SJCRH30 (cell line): ENCODE measurements at regions not wholly inside any gene's neighbourhood (a gene's known extent, or its start where the extent isn't known, plus 50 kb on each side); places are given as distances from the start of the nearest gene placed in this dataset.
"Not testable (repeated sequence)": the region's sequence is repeated elsewhere in the genome, so short reads cannot be mapped to it uniquely, and the experiment has no call there.

Experiments used
- DNase-seq, 2 experiments: peaks; one replicate each; pipeline ENCODE4 v3.0.0-alpha.2; 2015 to 2020
- H3K27ac ChIP-seq: fragments of 250-450 bp; sonication (Bioruptor Pico); 2 replicates; pipeline ENCODE4 v1.5.1; 2020; ENCODE audit warnings: mild to moderate bottlenecking, moderate library complexity
- H3K27me3 ChIP-seq: fragments of 250-450 bp; sonication (Bioruptor Pico); 2 replicates; pipeline ENCODE4 v1.5.1; 2020; ENCODE audit warnings: mild to moderate bottlenecking, moderate library complexity
- H3K36me3 ChIP-seq: fragments of 250-450 bp; sonication (Bioruptor Pico); 2 replicates; pipeline ENCODE4 v1.5.1; 2020; ENCODE audit warnings: mild to moderate bottlenecking, moderate library complexity
- H3K4me1 ChIP-seq: fragments of 250-450 bp; sonication (Bioruptor Pico); 2 replicates; pipeline ENCODE4 v1.5.1; 2020; ENCODE audit warnings: mild to moderate bottlenecking, moderate library complexity
- H3K4me3 ChIP-seq: fragments of 250-450 bp; sonication (Bioruptor Pico); 2 replicates; pipeline ENCODE4 v1.5.1; 2020; ENCODE audit warnings: mild to moderate bottlenecking, moderate library complexity
- H3K9me3 ChIP-seq: fragments of 250-450 bp; sonication (Bioruptor Pico); replicated peaks from 2 replicates; pipeline ENCODE4 v1.5.1; 2020; ENCODE audit warnings: mild to moderate bottlenecking, moderate library complexity

- no peak for DNase-seq
- H3K27me3 ChIP-seq: no peaks in the 10 kb centered on the region
- H3K4me3 ChIP-seq: no peak overlapping the region
- no peaks in the 10 kb centered on the region for H3K9me3 ChIP-seq
- no peaks in the 10 kb centered on the region for H3K4me1 ChIP-seq
- H3K36me3 ChIP-seq: no peaks in the 10 kb centered on the region
- H3K27ac ChIP-seq: no peak overlapping the region
Observed at GRCh38 chr10:131363416-131363815, 51.9 kb upstream of the TCERG1L start.

GRCh38 chr10:131371571-131371970 is 60.0 kb upstream of the TCERG1L start:
- no peaks in the 10 kb centered on the region for H3K9me3 ChIP-seq
- no peaks in the 10 kb centered on the region for H3K4me1 ChIP-seq
- H3K27ac ChIP-seq: no peak overlapping the region
- no peak for DNase-seq
- no peaks in the 10 kb centered on the region for H3K36me3 ChIP-seq
- H3K27me3 ChIP-seq: no peaks in the 10 kb centered on the region
- H3K4me3 ChIP-seq: no peak overlapping the region

GRCh38 chr10:131381576-131381975 is 70.1 kb upstream of the TCERG1L start:
- Histone ChIP-seq H3K4me3 (no peak overlapping the region), H3K36me3 (no peaks in the 10 kb centered on the region), H3K27me3 (no peaks in the 10 kb centered on the region), H3K27ac (no peak overlapping the region), H3K4me1 (no peaks in the 10 kb centered on the region), H3K9me3 (no peaks in the 10 kb centered on the region)
- no peak for DNase-seq

GRCh38 chr10:131385161-131385872 is 73.8 kb upstream of the TCERG1L start:
- not testable (repeated sequence) for H3K4me3 ChIP-seq, H3K36me3 ChIP-seq, H3K9me3 ChIP-seq, H3K27ac ChIP-seq, DNase-seq, H3K27me3 ChIP-seq, H3K4me1 ChIP-seq

GRCh38 chr10:131387018-131387529 is 75.6 kb upstream of the TCERG1L start:
- H3K9me3 ChIP-seq: no peaks in the 10 kb centered on the region
- no peaks in the 10 kb centered on the region for H3K27me3 ChIP-seq
- no peaks in the 10 kb centered on the region for H3K4me1 ChIP-seq
- no peak for DNase-seq
- no peak overlapping the region for H3K27ac ChIP-seq
- H3K36me3 ChIP-seq: no peaks in the 10 kb centered on the region
- H3K4me3 ChIP-seq: no peak overlapping the region

- Histone ChIP-seq H3K9me3 (no peaks in the 10 kb centered on the region), H3K4me1 (no peaks in the 10 kb centered on the region), H3K27ac (no peak overlapping the region), H3K4me3 (no peak overlapping the region), H3K27me3 (no peaks in the 10 kb centered on the region), H3K36me3 (no peaks in the 10 kb centered on the region)
- no peak for DNase-seq
Observed at GRCh38 chr10:131391936-131392335, 80.4 kb upstream of the TCERG1L start.

GRCh38 chr10:131396121-131397050 is 84.9 kb upstream of the TCERG1L start:
- no peaks in the 10 kb centered on the region for H3K4me1 ChIP-seq
- H3K4me3 ChIP-seq: no peak overlapping the region
- no peaks in the 10 kb centered on the region for H3K9me3 ChIP-seq
- H3K36me3 ChIP-seq: no peaks in the 10 kb centered on the region
- H3K27ac ChIP-seq: no peak overlapping the region
- no peaks in the 10 kb centered on the region for H3K27me3 ChIP-seq
- no peak for DNase-seq

- Histone ChIP-seq H3K27ac (no peak overlapping the region), H3K36me3 (no peaks in the 10 kb centered on the region), H3K4me3 (no peak overlapping the region), H3K27me3 (no peaks in the 10 kb centered on the region), H3K4me1 (no peaks in the 10 kb centered on the region), H3K9me3 (no peaks in the 10 kb centered on the region)
- DNase-seq: no peak
Observed at GRCh38 chr10:131398166-131398565, 86.6 kb upstream of the TCERG1L start.

GRCh38 chr10:131399981-131400380 is 88.5 kb upstream of the TCERG1L start:
- no peak overlapping the region for H3K27ac ChIP-seq
- H3K36me3 ChIP-seq: no peaks in the 10 kb centered on the region
- H3K4me1 ChIP-seq: no peaks in the 10 kb centered on the region
- no peaks in the 10 kb centered on the region for H3K27me3 ChIP-seq
- H3K9me3 ChIP-seq: no peaks in the 10 kb centered on the region
- no peak overlapping the region for H3K4me3 ChIP-seq
- no peak for DNase-seq

GRCh38 chr10:131400513-131400912 is 89.0 kb upstream of the TCERG1L start:
- no peaks in the 10 kb centered on the region for H3K4me1 ChIP-seq
- no peaks in the 10 kb centered on the region for H3K9me3 ChIP-seq
- H3K4me3 ChIP-seq: no peak overlapping the region
- no peaks in the 10 kb centered on the region for H3K36me3 ChIP-seq
- DNase-seq: no peak
- H3K27me3 ChIP-seq: no peaks in the 10 kb centered on the region
- H3K27ac ChIP-seq: no peak overlapping the region

- H3K27ac ChIP-seq: no peak overlapping the region
- no peaks in the 10 kb centered on the region for H3K4me1 ChIP-seq
- no peak overlapping the region for H3K4me3 ChIP-seq
- no peaks in the 10 kb centered on the region for H3K9me3 ChIP-seq
- H3K36me3 ChIP-seq: no peaks in the 10 kb centered on the region
- DNase-seq: no peak
- no peaks in the 10 kb centered on the region for H3K27me3 ChIP-seq
Observed at GRCh38 chr10:131402771-131403650, 91.5 kb upstream of the TCERG1L start.

GRCh38 chr10:131403936-131404335 is 92.4 kb upstream of the TCERG1L start:
- no peak for DNase-seq
- Histone ChIP-seq H3K27ac (no peak overlapping the region), H3K4me3 (no peak overlapping the region), H3K27me3 (no peaks in the 10 kb centered on the region), H3K36me3 (no peaks in the 10 kb centered on the region), H3K9me3 (no peaks in the 10 kb centered on the region), H3K4me1 (no peaks in the 10 kb centered on the region)

GRCh38 chr10:131404886-131405285 is 93.4 kb upstream of the TCERG1L start:
- H3K27me3 ChIP-seq: no peaks in the 10 kb centered on the region
- no peak for DNase-seq
- no peaks in the 10 kb centered on the region for H3K36me3 ChIP-seq
- no peak overlapping the region for H3K4me3 ChIP-seq
- no peak overlapping the region for H3K27ac ChIP-seq
- H3K9me3 ChIP-seq: no peaks in the 10 kb centered on the region
- no peaks in the 10 kb centered on the region for H3K4me1 ChIP-seq

GRCh38 chr10:131406676-131407392 is 95.3 kb upstream of the TCERG1L start:
- no peaks in the 10 kb centered on the region for H3K27me3 ChIP-seq

More at GRCh38 chr10:131406676-131407392, 95.3 kb upstream of the TCERG1L start:
- Histone ChIP-seq H3K36me3 (no peaks in the 10 kb centered on the region), H3K9me3 (no peaks in the 10 kb centered on the region), H3K4me1 (no peaks in the 10 kb centered on the region), H3K4me3 (no peak overlapping the region), H3K27ac (no peak overlapping the region)
- no peak for DNase-seq
